Stimulated activated CD4-positive, alpha-beta T cell treated with anti-CD3 and anti-CD28 coated beads, TNF-alpha, amount 100 ng/mL, for 4 hours (primary cell): ENCODE measurements at regions not wholly inside any gene's neighbourhood (a gene's known extent, or its start where the extent isn't known, plus 50 kb on each side); places are given as distances from the start of the nearest gene placed in this dataset.

Experiments
- DNase-seq, 3 experiments: peaks; one replicate each; pipeline ENCODE4 v3.0.0-alpha.2; 2020; ENCODE audit warnings: low read depth in 3 of 3

DNA sequence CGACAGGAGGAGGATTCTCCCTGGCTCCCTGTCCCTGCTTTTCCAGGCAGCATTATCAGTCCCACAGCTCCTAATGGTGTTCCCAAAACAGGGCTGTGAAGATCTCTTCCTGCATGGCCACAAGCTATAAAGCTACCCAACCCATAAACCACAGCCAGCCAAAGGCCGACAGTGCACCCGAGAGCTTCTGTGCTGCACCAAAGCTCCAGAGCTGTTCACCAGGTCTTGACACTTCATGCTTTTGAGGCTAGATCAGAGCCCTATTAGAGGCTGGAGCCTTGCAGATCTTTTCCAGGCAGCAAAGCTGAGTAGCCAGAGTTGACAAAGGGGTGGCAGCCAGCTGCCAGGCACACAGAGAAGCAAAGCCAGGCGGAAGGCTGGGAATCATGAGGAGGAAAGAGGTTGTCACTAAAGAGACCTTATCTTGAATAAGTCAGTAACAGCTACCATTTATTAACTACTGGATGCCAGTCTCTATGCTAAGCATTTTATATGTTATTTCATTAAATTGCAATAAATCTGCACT, 180.4 kb downstream of the KATNAL1 start:
- DNase-seq = no peak

DNA sequence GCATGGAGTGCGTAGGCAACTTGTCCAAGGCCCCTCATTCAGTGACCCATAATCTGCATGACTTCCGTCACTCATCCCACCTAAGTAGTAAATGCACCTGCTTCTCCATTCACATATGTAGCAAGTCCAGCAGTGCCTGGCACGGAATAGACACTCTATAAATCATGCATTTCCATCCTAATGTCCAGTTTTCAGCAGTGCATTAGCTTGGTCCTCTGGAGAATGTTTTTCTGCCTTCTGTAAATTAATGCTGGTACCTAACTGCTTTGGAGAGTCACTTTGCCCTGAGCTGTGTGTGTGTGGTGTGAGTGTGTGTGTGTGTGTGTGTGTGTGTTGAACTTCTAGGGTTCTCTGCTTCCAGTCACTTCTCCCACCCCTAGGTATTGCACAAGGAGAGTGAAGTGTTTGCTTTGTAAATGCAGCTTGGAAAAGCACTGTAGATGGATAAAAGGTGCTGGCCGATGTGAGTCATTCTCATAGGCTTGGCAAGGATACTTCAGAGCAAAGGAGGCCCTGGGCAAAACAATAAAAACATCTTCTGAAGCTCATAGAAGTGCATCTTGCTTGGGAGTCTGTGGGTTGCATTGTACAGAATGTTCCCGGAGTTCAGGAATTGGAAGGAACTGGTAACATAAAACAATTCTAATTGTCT, 181.8 kb downstream of the KATNAL1 start:
- DNase-seq = no peak

DNA sequence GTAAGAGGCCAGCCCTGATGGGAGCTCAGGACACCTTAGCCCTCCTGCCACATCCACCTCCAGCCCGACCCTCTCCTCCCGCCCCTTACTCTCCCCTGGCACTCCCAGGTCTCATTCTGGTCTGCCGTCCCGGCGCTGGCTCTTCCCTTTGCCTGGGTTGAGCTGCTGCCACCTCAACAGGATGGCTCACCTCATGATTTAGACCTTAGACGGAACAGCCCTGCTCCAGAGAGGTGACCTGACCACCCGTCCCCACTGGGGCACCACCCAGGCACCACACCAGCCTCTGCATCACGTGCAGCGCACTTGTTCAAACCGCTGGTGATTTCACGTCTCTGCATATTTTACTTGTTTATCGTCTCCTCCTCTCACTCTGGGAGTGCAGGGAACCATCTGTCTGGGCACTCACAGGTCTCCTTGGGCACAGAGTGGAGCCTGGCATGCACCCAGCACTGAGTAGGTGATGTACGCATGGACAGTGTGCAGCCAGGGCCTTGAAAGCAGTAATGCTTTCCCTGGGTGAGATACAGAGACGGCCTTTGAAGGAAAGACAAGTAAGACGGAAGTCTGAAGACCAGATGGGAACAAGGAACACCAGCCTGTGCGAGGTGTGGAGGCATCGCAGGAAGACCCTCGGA, 183.1 kb downstream of the KATNAL1 start:
- no peak for DNase-seq

DNA sequence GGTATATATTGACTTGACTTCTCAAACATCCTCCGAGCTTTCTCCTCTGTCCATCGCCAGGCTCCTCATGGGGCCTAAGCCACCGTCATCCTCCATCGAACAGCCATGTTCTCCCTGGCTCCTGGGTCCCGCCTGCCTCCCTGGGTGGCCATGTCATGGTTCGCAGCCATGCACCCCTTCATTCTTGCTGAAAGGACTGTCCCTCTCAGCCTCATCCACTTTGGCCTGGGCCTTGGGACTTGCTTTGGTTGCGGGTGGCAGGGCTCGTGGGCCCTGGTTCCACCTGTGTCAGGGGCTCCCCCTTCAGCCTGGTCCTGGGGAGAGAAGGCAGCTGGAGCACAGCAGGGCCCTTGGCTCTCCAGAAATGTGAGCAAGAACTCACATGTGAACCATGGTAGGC, 183.8 kb downstream of the KATNAL1 start:
- no peak for DNase-seq

DNA sequence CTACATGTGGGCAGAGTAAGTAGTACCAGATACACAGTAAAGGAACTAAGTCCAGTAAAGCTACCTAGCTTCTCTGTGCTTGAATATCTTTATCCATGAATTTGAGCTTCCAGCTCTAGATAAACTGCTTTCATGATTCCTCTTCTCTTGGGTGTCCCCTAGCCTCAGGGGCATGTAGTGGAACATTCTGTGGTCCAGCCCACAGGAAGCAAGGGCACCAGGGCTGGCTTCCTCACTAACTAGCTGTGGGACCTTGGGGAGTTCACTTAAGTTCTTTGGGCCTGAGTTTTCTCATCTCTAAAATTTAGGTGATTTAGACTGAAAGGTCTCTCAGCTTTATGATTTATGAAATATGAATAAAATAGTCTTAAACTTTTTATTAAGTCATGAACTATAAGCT, 185.7 kb downstream of the KATNAL1 start:
- DNase-seq = no peak

DNA sequence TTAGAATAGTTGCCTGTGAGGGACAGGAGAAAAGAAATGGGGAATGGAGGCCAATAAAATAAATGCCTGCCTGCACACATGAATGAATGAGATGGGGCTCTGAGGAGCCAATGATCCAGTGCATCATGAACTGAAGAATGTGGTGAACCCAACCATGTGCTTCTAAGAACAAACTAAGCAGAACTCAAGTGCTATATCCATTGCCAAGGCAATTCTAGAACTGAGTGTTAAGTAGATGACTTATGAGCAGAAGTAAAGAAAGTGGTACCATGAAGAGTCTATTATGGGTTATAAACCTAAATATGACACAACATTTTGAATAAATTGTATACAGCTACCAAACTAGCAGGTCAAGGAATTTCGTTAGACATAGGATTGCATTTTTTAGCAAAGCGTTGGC, 186.1 kb downstream of the KATNAL1 start:
- no peak for DNase-seq

DNA sequence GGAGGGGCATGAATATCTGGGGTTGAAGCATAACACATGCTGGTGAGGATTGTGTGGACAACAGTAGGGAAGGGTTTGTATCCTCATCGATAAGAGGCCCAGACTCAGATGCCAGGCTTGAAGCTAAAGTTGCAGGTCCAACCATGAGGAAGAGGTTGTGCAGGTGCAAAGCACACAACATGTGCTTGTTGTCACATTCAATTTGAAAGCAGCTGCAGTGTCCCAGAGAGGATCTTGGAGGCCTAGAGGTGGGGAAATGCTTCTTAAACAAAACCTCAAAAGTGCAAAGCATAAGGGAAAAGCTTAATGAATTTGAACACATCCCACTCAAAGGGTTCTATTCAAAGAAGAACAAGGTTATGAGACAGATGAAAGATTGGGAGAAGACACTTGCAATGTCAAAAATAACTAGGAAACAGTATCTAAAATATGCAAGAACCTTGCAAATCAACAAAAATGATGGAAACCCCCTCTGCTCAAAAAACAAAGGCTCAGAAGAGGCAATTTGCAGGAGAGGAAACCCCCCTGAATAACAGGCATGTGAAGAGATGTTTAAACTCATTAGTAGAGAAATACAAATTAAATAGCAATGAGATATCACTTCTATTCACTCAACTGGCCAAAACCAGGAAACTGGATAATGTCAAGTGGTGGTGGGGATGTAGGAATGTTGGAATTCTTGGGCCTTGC, 187.1 kb downstream of the KATNAL1 start:
- DNase-seq = no peak

DNA sequence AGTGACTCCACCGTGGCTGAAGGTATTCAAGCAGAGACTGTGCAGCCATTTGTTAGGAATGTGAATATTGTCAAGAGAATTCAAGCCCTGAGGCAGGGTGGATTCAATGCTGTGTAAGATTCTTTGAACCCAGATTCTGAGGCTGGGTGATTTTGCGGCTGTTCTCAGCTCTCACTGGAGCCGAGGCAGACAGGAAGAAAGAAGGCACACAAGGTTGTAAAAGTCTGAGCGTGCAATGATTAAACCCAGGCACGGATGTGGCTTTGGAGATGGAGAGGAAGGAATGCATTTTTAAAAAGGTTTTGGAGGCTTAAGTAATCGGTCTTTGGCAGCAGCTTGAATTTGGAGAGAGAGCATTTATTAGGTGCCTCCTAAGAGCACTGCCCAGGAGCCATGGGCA, 187.9 kb downstream of the KATNAL1 start:
- no peak for DNase-seq

DNA sequence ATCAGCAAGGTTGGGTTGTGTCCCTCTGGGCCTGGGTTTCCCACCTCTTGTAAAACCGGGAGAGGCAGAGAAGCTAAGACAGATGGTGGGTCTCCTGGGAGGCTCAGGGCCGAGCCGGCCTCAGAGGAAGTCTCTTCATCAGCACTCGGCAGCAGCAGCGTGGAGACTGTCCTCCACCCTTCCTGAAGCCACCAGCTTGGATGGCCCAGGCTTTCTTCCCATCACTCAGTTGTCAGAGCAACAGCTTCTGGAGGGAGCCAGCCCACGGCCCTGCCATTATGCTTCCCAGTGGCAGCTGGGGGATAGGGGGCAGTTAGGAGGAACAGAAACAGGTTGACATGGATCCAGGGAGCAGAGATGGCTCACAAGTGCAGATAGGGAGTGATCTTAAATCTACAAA, 191.0 kb downstream of the KATNAL1 start:
- no peak for DNase-seq

DNA sequence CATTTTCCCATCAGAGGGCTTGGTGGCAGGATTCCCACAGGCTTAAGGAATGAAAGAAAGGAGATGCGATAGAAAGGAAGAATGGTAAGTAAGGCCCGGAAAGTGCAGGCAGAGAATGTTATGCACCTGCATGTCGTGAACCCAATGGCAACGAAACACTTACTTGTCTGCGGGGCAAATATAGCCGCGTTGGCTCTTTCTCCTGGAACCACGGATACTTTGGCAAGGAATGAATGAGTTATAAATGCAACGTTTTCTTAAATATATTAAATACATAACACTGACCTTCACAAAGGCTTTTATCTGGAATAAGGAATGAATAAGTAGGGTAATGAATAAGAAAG, 192.1 kb downstream of the KATNAL1 start:
- DNase-seq = no peak

DNA sequence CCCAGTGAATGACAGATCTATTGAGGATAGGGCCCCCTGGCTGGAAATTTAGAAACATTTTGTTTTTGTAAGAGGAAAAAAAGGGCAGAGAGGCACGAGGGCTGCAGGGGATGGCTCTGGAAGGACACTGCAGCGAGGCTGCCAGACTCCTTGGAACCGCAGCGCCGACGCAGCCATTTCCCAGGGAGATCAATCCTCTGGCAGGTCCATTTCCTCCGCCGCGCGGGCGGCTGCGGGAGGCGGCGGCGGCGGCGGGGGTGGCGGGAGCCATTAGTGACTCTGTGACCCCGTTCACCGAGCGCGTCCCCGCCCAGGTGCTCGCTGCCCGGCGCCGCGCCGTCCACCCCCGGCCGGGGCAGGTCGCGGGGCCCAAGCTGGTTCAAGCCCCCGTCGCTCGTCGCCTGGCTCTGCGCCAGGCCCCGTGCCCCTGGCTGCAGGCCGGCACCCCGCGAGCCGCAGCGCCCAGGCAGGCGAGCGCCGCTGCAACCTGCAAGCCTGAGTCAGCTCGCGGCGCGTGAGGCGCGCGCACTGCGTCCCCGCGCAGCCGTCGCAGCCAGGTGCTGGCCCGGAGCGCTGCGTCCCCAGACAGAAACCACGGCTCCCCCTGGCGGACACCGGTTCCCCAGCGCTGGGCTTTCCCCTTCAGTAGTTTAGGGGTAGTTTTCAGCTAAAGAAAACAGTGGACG, 192.6 kb downstream of the KATNAL1 start:
- peak; percentile 85 to 95 (median 90) for DNase-seq

DNA sequence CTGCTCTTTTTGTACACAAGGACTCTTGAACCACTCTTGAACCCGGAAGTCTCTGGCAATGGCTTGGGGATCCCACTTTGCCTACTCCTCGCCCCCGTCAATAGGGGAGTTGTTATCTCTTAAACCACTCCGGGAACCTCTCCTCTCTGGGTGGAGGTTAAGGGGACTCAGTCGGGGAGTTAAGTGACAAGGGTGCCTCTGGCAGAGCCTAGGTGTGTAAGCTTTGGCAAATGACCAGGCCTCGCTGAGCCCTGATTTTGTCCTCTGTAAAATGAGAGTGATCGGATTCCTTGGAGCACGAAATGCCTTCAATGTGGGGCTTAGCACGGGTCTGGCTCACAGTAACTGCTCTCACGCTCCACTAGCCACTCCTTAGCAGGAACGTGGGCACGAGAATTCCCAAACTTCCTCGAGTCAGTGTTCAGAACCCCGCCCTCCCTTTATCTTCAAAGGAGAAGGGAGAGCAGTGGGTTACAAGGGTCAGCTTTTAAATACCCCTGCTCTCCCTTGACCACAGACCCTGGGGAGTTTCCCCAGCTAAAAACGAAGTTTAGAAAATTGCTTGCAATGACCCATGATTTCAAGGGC, 193.3 kb downstream of the KATNAL1 start:
- DNase-seq = no peak

DNA sequence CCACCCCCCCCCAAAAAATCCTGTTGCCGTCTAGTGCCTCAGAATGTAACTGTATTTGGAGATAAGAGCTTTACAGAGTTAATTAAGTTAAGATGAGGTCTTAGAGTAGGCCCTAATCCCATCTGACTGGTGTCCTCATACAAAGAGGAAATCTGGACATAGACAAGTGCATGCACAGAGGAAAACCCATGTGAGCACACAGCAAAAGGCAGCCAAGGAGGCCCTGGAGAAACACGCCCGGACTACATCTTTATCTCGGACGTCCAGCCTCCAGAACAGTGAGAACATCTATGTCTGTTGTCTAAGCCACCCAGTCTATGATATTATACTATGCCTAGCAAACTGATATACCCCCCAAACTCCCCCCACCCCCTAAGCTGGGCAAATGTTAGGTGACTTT, 193.8 kb downstream of the KATNAL1 start:
- DNase-seq = no peak

DNA sequence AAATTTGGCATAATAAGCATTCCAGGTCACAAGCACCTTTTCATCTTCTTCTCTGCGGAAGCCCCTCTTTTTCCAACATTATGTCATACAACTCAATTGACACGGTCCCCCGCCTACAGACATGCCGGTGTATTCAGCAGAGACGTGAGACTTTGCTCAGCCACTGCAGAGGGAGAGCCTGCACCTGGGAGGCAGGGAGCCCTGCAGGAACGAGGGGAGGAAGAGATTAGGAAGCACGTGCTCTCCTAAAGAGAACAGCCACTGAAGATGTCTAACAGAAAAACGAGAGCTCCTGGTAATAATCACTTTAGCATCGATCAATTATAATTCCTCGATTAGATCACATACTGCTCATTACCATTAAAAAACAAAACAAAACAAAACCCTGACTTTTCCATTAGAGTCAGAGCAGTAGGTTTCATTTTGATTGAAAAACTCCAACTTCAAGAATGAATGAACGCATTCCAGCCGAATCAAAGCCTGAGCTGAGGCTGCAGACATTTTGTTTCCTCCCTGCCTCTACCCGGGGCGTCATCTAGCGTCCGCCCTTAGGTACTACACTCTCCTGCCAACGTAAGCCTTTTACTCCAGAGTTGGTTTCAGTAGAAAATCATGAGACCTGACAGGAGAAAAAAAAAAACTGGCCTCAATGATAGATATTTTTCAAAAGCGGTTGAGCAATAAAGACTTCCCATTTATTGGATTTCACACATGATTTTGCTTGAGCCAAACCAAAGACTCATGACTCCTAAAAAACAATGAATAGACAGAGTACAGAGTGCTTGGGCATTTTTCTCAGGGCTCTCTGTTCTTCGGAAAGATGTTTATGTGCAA, 194.5 kb downstream of the KATNAL1 start:
- DNase-seq = peak; percentile 62 to 65 (median 65)

DNA sequence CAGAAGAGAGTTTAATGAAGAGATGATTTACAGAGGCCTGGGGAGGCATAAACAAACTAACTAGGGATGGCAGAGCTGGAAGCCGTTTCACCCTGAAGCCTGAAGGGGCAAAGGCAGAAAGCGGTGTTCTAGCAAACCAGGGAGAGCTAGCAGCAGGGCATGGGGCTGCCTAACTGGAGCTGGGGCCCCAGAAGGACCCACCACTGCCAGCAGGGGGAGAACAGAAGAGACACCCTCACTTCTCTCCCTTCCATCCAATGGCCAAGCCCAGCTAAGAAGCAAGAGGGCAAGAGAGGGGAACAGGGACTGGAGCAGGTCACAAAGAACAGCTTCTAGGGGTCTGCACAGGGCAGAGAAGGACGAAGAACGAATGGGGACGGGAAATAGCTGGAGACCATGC, 195.5 kb downstream of the KATNAL1 start:
- DNase-seq = no peak

DNA sequence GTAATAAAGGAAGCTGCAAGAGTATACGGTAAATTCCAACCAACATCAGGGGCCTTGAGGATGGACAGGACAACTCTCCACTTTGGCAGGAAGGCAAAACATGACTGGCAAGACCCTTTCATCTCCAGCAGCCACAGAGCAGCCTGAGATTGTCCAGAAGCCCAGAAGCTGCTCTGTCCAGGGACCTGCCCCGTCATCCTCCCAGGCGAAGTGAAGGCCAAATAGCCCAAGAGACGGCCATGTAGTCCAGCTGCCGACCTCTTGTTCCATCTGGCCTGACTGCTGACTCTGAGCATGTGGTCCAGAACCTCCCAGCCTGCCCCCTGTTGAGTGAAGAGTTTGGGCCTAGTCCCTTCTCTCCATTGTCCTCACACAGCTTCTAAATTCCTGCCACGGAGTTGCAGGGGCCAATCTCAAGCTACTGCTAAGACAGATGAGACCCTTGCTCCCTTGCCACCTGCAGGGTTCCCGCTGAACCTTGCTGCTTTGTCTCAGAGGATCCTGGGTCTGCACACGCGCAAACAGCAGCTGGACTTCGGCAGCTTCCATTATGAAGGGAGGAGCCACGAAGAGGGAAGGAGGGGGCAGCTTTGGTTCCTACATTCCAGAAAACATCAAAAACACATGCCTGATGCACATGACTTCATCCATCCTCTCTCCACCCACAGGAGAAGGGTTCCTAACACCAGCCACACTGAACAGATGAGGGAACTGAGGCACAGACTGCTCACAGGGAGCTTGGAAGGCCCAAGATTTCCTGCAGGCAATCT, 196.9 kb downstream of the KATNAL1 start:
- DNase-seq = no peak

DNA sequence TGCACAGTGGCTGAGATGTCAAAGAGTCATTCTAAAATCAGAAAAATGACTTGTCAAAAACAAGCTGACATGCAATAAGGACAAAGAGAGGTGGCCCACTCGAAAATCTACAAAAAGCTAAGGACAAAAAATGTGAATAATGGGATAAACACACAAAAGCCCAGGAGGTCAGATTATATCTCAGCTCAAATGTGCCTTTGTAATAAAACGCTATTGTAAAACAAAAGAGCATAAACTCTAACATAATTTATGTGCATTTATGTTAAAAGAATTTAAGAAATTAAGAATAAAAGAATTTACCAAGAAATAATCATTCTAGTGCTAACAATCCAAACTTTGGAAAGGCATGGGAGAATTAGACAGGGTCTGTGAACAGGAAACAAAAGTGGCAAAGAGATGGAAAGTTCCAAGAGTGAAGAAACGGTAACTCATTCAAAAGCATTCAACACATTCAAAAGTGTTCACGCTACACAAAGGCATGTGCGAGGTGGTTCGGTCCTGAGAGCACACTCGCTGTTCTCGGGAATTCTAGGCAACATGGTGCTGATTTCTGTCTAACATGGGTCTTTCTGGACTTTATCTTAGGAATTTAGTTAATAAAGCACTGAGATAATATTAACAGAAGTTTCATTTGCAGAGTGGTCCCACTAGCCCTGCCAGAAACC, 197.7 kb downstream of the KATNAL1 start:
- DNase-seq = no peak

DNA sequence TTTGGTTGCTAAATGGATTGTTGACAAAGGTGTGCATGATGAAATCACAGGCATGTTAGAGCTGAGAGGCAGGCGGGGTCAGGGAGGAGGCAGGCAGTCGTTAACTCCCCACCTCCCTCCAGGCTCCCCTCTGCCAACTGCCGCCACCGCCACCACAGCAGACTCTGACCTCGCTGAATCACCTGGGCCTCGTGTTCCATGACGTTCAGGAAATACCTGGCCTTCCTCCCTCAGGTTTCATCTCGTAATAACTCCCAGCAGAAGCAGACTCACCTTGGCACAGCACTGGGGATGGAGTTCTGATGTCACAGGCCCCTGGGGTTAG, 198.5 kb downstream of the KATNAL1 start:
- DNase-seq = no peak

DNA sequence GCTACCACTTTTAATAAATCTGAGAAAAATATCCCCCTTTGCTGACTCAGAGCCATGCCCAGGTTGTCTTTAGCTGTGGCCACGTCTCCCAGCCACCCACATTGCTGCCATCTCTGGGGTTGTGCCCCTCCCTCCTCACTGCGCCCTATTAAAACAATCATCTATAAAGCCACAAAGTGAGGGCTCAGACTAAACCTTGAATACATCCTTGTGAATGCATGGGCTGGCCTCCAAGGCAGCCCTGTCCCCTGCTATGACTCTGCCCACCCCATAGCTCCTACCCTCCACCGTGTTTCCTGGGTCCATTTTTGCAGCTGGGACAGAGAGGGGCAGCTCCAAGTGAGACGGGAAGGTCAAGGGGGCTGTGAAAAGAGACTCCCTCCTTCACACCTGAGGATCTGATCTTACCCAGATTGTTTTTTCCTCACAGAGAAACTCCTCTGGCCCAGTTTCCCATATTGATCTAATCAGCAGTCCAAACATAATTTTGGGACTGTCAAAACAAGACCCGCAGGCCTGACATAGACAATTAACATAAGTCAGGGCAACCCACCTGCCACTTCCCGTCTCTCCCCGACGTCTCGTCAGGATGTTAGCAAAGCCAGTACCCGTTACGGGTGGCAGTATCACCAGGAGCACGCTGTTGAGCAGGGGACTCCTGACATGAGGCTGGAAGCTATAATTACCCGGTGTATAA, 199.0 kb downstream of the KATNAL1 start:
- no peak for DNase-seq
